GM20000 (cell line): ENCODE measurements at regions not wholly inside any gene's neighbourhood (a gene's known extent, or its start where the extent isn't known, plus 50 kb on each side); places are given as distances from the start of the nearest gene placed in this dataset.

Experiments
- DNase-seq: peaks from one replicate; pipeline ENCODE4 v3.0.0; 2012; ENCODE audit warnings: low spot score
- CTCF ChIP-seq: IDR thresholded peaks from 2 replicates; pipeline ENCODE4 v1.5.1; 2012; ENCODE audit warnings: mild to moderate bottlenecking, control low read depth; ENCODE audit errors: extremely low read depth, missing control alignments

GRCh38 chr9:17930071-17930470 is 351.2 kb downstream of the SH3GL2 start:
- DNase-seq = no peak

GRCh38 chr9:17936365-17936764 is 357.5 kb downstream of the SH3GL2 start:
- TF ChIP-seq CTCF = no peak
- no peak for DNase-seq

More at GRCh38 chr9:17930071-17930470, 351.2 kb downstream of the SH3GL2 start:
- TF ChIP-seq CTCF = no peak

- TF ChIP-seq CTCF = no peak
- DNase-seq = no peak
These were observed 359.3 kb downstream of the SH3GL2 start for GRCh38 chr9:17938035-17938655.

GRCh38 chr9:17942498-17942897 is 363.6 kb downstream of the SH3GL2 start:
- no peak for DNase-seq
- TF ChIP-seq CTCF = no peak

- TF ChIP-seq CTCF = no peak
- DNase-seq = no peak
These were observed 376.5 kb downstream of the SH3GL2 start for GRCh38 chr9:17955409-17955808.

- DNase-seq = no peak
- no peak for TF ChIP-seq CTCF
These were observed 379.5 kb downstream of the SH3GL2 start for GRCh38 chr9:17958363-17958762.

GRCh38 chr9:17962747-17963146 is 383.9 kb downstream of the SH3GL2 start:
- no peak for TF ChIP-seq CTCF
- no peak for DNase-seq
